Aorta (tissue), 5 donors: ENCODE measurements at regions not wholly inside any gene's neighbourhood (a gene's known extent, or its start where the extent isn't known, plus 50 kb on each side); places are given as distances from the start of the nearest gene placed in this dataset.

Experiments
- ATAC-seq: fragments of 200-7000 bp; cut with Tn5 transposase; one replicate; pipeline ENCODE4 v1.9.1; 2022; ENCODE audit warnings: moderate library complexity; ENCODE audit not compliant: low FRiP score
- DNase-seq, 2 donors: peaks; one replicate each; pipeline ENCODE4 v3.0.0-alpha.2; 2020
- H3K27ac ChIP-seq, 2 donors: one replicate each; pipeline ENCODE4 v1.5.1; 2013; ENCODE audit warnings: low read length in 2 of 2, mild to moderate bottlenecking in 2 of 2, moderate library complexity in 2 of 2, control low read depth in 1 of 2, inconsistent platforms in 1 of 2, low read depth in 1 of 2
- H3K27me3 ChIP-seq, 2 donors: one replicate each; pipeline ENCODE4 v1.6.1; 2013; ENCODE audit warnings: control low read depth in 1 of 2, low read length in 1 of 2, mild to moderate bottlenecking in 1 of 2, moderate library complexity in 1 of 2; ENCODE audit not compliant: insufficient read depth in 2 of 2, control insufficient read depth in 1 of 2
- H3K36me3 ChIP-seq, 2 donors: one replicate each; pipeline ENCODE4 v1.6.1; 2013; ENCODE audit warnings: control low read depth in 1 of 2, low read length in 1 of 2, mild to moderate bottlenecking in 1 of 2; ENCODE audit not compliant: insufficient read depth in 2 of 2, control insufficient read depth in 1 of 2
- H3K4me1 ChIP-seq, 2 donors: one replicate each; pipeline ENCODE4 v1.6.1; 2013; ENCODE audit warnings: low read length in 2 of 2, control low read depth in 1 of 2, mild to moderate bottlenecking in 1 of 2, moderate library complexity in 1 of 2; ENCODE audit not compliant: insufficient read depth in 2 of 2, control insufficient read depth in 1 of 2
- H3K4me3 ChIP-seq, 2 donors: one replicate each; pipeline ENCODE4 v1.5.1; 2013; ENCODE audit warnings: low read length in 2 of 2, control low read depth in 1 of 2, mild to moderate bottlenecking in 1 of 2
- H3K9me3 ChIP-seq: one replicate; pipeline ENCODE4 v1.6.1; 2013; ENCODE audit warnings: mild to moderate bottlenecking, low read length; ENCODE audit not compliant: control insufficient read depth
- WGBS, 2 donors: extraction: QIAGEN DNeasy Blood & Tissue Kit; methylation state at CpG; one replicate each; pipeline ENCODE4 v1.1.7; 2013; 5-methylcytosine and 5-hydroxymethylcytosine counted together
- intact Hi-C, 2 donors: fragments of 100-400 bp; cut with DNase I; formaldehyde crosslinking; loops; one replicate each; pipeline versions ENCODE4 v1.14.2 to v1.15.0; 2022
- donor health status: healthy with polysubstance abuse.
- donor health status: Bipolar disorder and iron deficiency.
- donor health status: DM: no; HTN: no; CAD: no.
- donor health status: DM: no; HTN: no; CAD: no.
- donor health status: DM: yes; HTN: yes; CAD: no.

- Histone ChIP-seq H3K27ac (no peak overlapping the region), H3K36me3 (no peaks in the 10 kb centered on the region), H3K27me3 (no peaks in the 10 kb centered on the region), H3K4me1 (no peaks in the 10 kb centered on the region), H3K4me3 (no peak overlapping the region), H3K9me3 (no peaks in the 10 kb centered on the region)
- no peak for ATAC-seq
- intact Hi-C loops = no loop called here
- no peak for DNase-seq
Measured at GRCh38 chr5:29588236-29588635, 1605.2 kb upstream of the CDH6 start.

DNA sequence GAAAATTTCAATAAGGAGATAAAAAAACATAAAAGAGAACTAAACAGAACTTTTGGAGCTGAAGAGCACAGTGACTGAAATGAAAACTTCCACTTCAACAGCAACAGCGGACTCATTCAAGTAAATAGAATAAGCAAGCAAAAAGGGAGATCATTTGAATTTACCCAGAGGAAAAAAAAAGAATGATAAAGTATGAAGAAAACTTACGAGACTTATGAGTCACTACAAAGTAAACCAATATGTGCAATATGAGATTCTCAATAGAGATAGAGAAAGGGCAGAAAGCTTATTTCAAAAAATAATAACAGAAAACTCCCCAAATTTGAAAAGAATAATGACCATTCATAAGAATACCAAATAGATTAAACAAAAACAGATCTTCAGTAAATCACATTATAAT is 1605.7 kb upstream of the CDH6 start:
- intact Hi-C loops = no loop called here
- no peak overlapping the region for H3K4me3 ChIP-seq
- no peaks in the 10 kb centered on the region for H3K27me3 ChIP-seq
- WGBS, 2 donors = 81 to 83% methylated on average over 2 of the region's 2 CpGs
- no peaks in the 10 kb centered on the region for H3K4me1 ChIP-seq
- no peak for DNase-seq
- ATAC-seq = no peak
- no peaks in the 10 kb centered on the region for H3K9me3 ChIP-seq
- H3K27ac ChIP-seq = no peak overlapping the region
- no peaks in the 10 kb centered on the region for H3K36me3 ChIP-seq

DNA sequence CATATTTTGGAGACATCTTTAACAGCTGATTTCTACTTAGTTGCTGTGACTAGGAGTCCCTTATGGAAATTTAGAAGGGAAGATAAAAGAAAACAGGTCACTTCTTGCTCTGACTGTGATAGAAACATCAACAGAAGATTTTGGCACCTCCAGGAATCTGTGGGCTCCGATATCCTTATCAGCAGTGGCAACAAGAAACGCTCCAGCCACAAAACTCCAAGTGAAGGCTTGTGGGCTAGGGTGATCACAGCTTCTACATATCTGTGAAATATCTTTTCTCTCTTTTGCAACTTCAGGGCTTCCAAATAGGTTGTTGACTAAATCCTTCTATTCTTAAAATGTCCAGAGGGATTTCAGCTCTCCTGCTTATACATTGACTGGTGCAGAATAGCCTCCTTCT is 1625.5 kb upstream of the CDH6 start:
- ATAC-seq (no peak), DNase-seq (no peak)
- intact Hi-C loops = no loop called here
- Histone ChIP-seq H3K27ac (no peak overlapping the region), H3K36me3 (no peaks in the 10 kb centered on the region), H3K9me3 (no peaks in the 10 kb centered on the region), H3K27me3 (no peaks in the 10 kb centered on the region), H3K4me3 (no peak overlapping the region), H3K4me1 (no peaks in the 10 kb centered on the region)
- WGBS, 2 donors = 41 to 50% methylated on average over 2 of the region's 2 CpGs

DNA sequence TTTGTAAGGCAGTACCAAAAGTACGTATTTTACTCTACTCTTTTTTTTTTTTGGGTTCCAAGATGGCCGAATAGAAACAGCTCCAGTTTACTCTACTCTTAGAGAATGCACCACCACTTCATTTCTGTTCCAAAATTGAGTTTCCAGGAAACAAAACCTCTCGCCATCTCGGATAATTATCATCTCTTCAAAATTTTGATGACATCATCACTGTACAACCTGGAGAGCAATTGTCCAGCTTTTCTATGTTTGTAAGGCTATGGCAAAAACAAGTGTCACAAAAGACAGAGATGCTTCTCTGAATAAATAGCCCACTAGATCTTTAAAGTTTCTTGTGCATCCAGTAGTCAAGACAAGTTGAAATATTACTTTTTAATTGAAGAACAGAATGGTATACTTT is 1631.9 kb upstream of the CDH6 start:
- 76% methylated on average over 4 of the region's 4 CpGs for WGBS, 2 donors
- no peak for ATAC-seq
- intact Hi-C loops = no loop called here

GRCh38 chr5:29550523-29550922 is 1643.0 kb upstream of the CDH6 start:
- no peaks in the 10 kb centered on the region for H3K27me3 ChIP-seq
- H3K4me1 ChIP-seq = no peaks in the 10 kb centered on the region
- intact Hi-C loops = no loop called here
- 17 to 24% methylated on average over 2 of the region's 2 CpGs for WGBS, 2 donors
- ATAC-seq (no peak), DNase-seq (no peak)
- H3K9me3 ChIP-seq = no peaks in the 10 kb centered on the region
- H3K36me3 ChIP-seq = no peaks in the 10 kb centered on the region
- no peak overlapping the region for H3K4me3 ChIP-seq
- no peak overlapping the region for H3K27ac ChIP-seq

More for the DNA sequence above, 1631.9 kb upstream of the CDH6 start:
- H3K4me3 ChIP-seq = no peak overlapping the region
- no peaks in the 10 kb centered on the region for H3K27me3 ChIP-seq
- no peaks in the 10 kb centered on the region for H3K4me1 ChIP-seq
- peaks cover 1% of the 10 kb centered on the region for H3K9me3 ChIP-seq
- DNase-seq = no peak
- H3K27ac ChIP-seq = no peak overlapping the region
- no peaks in the 10 kb centered on the region for H3K36me3 ChIP-seq

DNA sequence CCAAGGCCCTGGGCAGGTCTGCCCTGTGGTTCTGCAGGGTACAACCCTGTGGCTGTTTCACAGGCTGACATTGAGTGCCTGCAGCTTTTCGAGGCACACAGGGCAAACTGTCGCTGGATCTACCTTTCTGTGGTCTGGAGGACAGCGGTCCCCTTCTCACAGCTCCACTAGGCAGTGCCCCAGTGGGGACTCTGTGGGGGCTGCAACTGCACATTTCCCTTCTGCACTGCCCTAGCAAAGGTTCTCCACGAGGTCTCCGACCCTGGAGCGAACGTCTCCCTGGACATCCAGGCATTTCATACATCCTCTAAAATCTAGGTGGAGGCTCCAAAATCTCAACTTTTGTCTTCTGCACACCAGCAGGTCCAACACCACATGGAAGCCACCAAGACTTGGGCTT is 1645.2 kb upstream of the CDH6 start:
- ATAC-seq (no peak), DNase-seq (no peak)
- no peaks in the 10 kb centered on the region for H3K27me3 ChIP-seq
- intact Hi-C loops = no loop called here
- no peaks in the 10 kb centered on the region for H3K9me3 ChIP-seq
- 90 to 91% methylated on average over 7 of the region's 7 CpGs for whole genome bisulfite sequencing, 2 donors
- H3K27ac ChIP-seq = no peak overlapping the region
- no peaks in the 10 kb centered on the region for H3K4me1 ChIP-seq
- no peak overlapping the region for H3K4me3 ChIP-seq
- no peaks in the 10 kb centered on the region for H3K36me3 ChIP-seq

- H3K27me3 ChIP-seq = no peaks in the 10 kb centered on the region
- 57 to 65% methylated on average over 6 of the region's 6 CpGs for WGBS, 2 donors
- intact Hi-C loops = no loop called here
- no peaks in the 10 kb centered on the region for H3K36me3 ChIP-seq
- H3K4me1 ChIP-seq = no peaks in the 10 kb centered on the region
- H3K4me3 ChIP-seq = no peak overlapping the region
- DNase-seq (no peak), ATAC-seq (no peak)
- H3K27ac ChIP-seq = no peak overlapping the region
- no peaks in the 10 kb centered on the region for H3K9me3 ChIP-seq
Measured at GRCh38 chr5:29547236-29547865, 1646.1 kb upstream of the CDH6 start.

- intact Hi-C loops = no loop called here
- H3K4me1 ChIP-seq = no peaks in the 10 kb centered on the region
- no peaks in the 10 kb centered on the region for H3K9me3 ChIP-seq
- no peak overlapping the region for H3K4me3 ChIP-seq
- DNase-seq (no peak), ATAC-seq (no peak)
- H3K27ac ChIP-seq = no peak overlapping the region
- H3K36me3 ChIP-seq = no peaks in the 10 kb centered on the region
- H3K27me3 ChIP-seq = no peaks in the 10 kb centered on the region
- 84 to 92% methylated on average over 2 of the region's 2 CpGs for WGBS, 2 donors
Measured at GRCh38 chr5:29543501-29543900, 1650.0 kb upstream of the CDH6 start.

GRCh38 chr5:29524227-29524626 is 1669.3 kb upstream of the CDH6 start:
- Histone ChIP-seq H3K27ac (no peak overlapping the region), H3K36me3 (no peaks in the 10 kb centered on the region), H3K4me3 (no peak overlapping the region), H3K9me3 (no peaks in the 10 kb centered on the region), H3K4me1 (no peaks in the 10 kb centered on the region), H3K27me3 (no peaks in the 10 kb centered on the region)
- ATAC-seq (no peak), DNase-seq (no peak)
- 30 to 45% methylated on average over 2 of the region's 2 CpGs for WGBS, 2 donors
- intact Hi-C loops = no loop called here
